HG02852 (cell line): ENCODE measurements at regions not wholly inside any gene's neighbourhood (a gene's known extent, or its start where the extent isn't known, plus 50 kb on each side); places are given as distances from the start of the nearest gene placed in this dataset.
"Not testable (repeated sequence)": the region's sequence is repeated elsewhere in the genome, so short reads cannot be mapped to it uniquely, and the experiment has no call there.

Experiments used
- ATAC-seq: cut with Tn5 transposase; IDR thresholded peaks from one replicate; pipeline ENCODE4 v1.9.1; 2021; ENCODE audit warnings: mild to moderate bottlenecking, moderate library complexity; ENCODE audit not compliant: unreplicated experiment

- no peak for ATAC-seq
These were observed 593.4 kb upstream of the RGMB start for GRCh38 chr5:98179791-98180755.

- no peak for ATAC-seq
These were observed 587.3 kb upstream of the RGMB start for GRCh38 chr5:98186128-98186527.

GRCh38 chr5:98187945-98188344 lies 585.5 kb upstream of the RGMB start:
- no peak for ATAC-seq

- not testable (repeated sequence) for ATAC-seq
These were observed 583.1 kb upstream of the RGMB start for GRCh38 chr5:98190344-98190743.

- ATAC-seq, result no peak
These were observed 579.3 kb upstream of the RGMB start for GRCh38 chr5:98193921-98194760.

- no peak for ATAC-seq
These were observed 572.5 kb upstream of the RGMB start for GRCh38 chr5:98200726-98201541.

GRCh38 chr5:98204798-98205197 lies 568.7 kb upstream of the RGMB start:
- ATAC-seq, result no peak

- no peak for ATAC-seq
These were observed 567.6 kb upstream of the RGMB start for GRCh38 chr5:98205691-98206461.

- ATAC-seq, result no peak
These were observed 566.9 kb upstream of the RGMB start for GRCh38 chr5:98206566-98206965.

- no peak for ATAC-seq
These were observed 564.0 kb upstream of the RGMB start for GRCh38 chr5:98209418-98209817.

- no peak for ATAC-seq
These were observed 559.0 kb upstream of the RGMB start for GRCh38 chr5:98214240-98215051.

GRCh38 chr5:98217138-98217537 lies 556.3 kb upstream of the RGMB start:
- peak; percentile 77 for ATAC-seq

GRCh38 chr5:98218838-98219237 lies 554.6 kb upstream of the RGMB start:
- no peak for ATAC-seq

GRCh38 chr5:98227489-98227888 lies 546.0 kb upstream of the RGMB start:
- no peak for ATAC-seq

- ATAC-seq, result no peak
These were observed 542.4 kb upstream of the RGMB start for GRCh38 chr5:98231089-98231488.

- not testable (repeated sequence) for ATAC-seq
These were observed 535.7 kb upstream of the RGMB start for GRCh38 chr5:98237794-98238193.

GRCh38 chr5:98243972-98244371 lies 529.5 kb upstream of the RGMB start:
- no peak for ATAC-seq

GRCh38 chr5:98248949-98249348 lies 524.5 kb upstream of the RGMB start:
- ATAC-seq, result no peak

- no peak for ATAC-seq
These were observed 514.5 kb upstream of the RGMB start for GRCh38 chr5:98258939-98259338.
